ENCODE measurements at regions not wholly inside any gene's neighbourhood (a gene's known extent, or its start where the extent isn't known, plus 50 kb on each side); places are given as distances from the start of the nearest gene placed in this dataset.

GRCh38 chr10:6348096-6348874 is 145.6 kb downstream of the PFKFB3 start:
- intact Hi-C loops (cut with DNase I; ENCODE audit: low total_unique reads) (no loop called here), in situ Hi-C loops (cut with MboI; ENCODE audit: low sequenced_read_pairs in 4 of 4) (no loop called here)
- Histone ChIP-seq H3K27ac (peak overlapping the region in 2 of 4 donors; percentile 20 to 22), H3K4me3 (peak overlapping the region in 3 of 4 donors; percentile 10 to 34 (median 17)), H3K9me3 (no peaks in the 10 kb centered on the region), H3K4me1 (peaks cover 9 to 16% of the 10 kb centered on the region in 2 donors), H3K36me3 (no peaks in the 10 kb centered on the region), H3K27me3 (no peaks in the 10 kb centered on the region)
- TF ChIP-seq, protein P1, sequence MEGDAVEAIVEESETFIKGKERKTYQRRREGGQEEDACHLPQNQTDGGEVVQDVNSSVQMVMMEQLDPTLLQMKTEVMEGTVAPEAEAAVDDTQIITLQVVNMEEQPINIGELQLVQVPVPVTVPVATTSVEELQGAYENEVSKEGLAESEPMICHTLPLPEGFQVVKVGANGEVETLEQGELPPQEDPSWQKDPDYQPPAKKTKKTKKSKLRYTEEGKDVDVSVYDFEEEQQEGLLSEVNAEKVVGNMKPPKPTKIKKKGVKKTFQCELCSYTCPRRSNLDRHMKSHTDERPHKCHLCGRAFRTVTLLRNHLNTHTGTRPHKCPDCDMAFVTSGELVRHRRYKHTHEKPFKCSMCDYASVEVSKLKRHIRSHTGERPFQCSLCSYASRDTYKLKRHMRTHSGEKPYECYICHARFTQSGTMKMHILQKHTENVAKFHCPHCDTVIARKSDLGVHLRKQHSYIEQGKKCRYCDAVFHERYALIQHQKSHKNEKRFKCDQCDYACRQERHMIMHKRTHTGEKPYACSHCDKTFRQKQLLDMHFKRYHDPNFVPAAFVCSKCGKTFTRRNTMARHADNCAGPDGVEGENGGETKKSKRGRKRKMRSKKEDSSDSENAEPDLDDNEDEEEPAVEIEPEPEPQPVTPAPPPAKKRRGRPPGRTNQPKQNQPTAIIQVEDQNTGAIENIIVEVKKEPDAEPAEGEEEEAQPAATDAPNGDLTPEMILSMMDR (IDR thresholded peaks at IDR 0.05 in 4 of 5, conservative IDR thresholded peaks at IDR 0.05 in 1 of 5) = no peak
- TF ChIP-seq POLR2A (IDR thresholded peaks at IDR 0.05) = no peak
- ATAC-seq (peak; percentile 61 to 88), DNase-seq (peak; percentile 22 to 64)

DNA sequence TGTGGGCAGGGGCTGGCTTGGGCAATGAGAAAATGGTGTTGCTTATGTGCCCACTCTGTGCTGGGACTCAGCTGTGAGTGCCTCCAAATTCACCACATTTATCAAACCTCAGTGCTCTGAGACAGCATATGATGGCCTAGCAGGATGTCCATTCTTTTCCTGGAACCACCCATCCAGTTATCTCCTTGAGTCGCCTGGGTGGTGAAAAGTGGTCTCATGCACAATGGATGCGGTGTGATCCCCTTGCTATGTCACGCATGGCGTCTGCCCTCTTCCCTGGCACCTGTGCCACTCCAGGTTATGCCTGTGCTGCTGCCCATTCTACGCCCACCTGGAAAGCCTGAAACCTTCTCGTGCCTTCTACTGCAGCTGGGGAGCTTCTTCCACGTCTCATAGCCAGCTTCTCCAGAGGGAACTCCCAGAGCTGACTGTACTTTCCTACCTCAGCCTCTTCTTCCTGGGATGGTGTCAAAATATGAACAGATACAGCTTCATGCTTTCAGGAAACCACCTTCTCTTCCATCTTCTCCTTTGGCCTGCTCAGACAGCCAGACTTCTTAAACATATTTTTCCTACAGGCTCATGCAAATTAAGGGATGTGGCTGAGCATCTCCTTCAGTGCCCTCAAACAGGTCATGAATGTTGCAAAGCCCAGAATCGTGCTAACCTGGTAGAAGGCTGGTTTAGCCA is 147.3 kb downstream of the PFKFB3 start:
- Histone ChIP-seq H3K4me1 (peaks cover 9 to 16% of the 10 kb centered on the region in 2 donors), H3K27me3 (no peaks in the 10 kb centered on the region), H3K4me3 (no peak overlapping the region), H3K36me3 (no peaks in the 10 kb centered on the region), H3K27ac (no peak overlapping the region), H3K9me3 (no peaks in the 10 kb centered on the region)
- ATAC-seq (no peak), DNase-seq (no peak)
- in situ Hi-C loops (cut with MboI; ENCODE audit: low sequenced_read_pairs in 4 of 4) = no loop called here
- TF ChIP-seq POLR2A (IDR thresholded peaks at IDR 0.05) = no peak
- TF ChIP-seq, protein P1 (IDR thresholded peaks at IDR 0.05 in 4 of 5, conservative IDR thresholded peaks at IDR 0.05 in 1 of 5) = no peak
- intact Hi-C loops (cut with DNase I; ENCODE audit: low total_unique reads) = no loop called here

GRCh38 chr10:6350609-6351008 is 147.9 kb downstream of the PFKFB3 start:
- Histone ChIP-seq H3K4me3 (no peak overlapping the region), H3K36me3 (no peaks in the 10 kb centered on the region), H3K27me3 (no peaks in the 10 kb centered on the region), H3K9me3 (no peaks in the 10 kb centered on the region), H3K4me1 (peaks cover 9 to 16% of the 10 kb centered on the region in 2 donors), H3K27ac (no peak overlapping the region)
- intact Hi-C loops (cut with DNase I; ENCODE audit: low total_unique reads) = no loop called here
- DNase-seq (no peak), ATAC-seq (no peak)
- in situ Hi-C loops (cut with MboI; ENCODE audit: low sequenced_read_pairs in 4 of 4) = no loop called here
- TF ChIP-seq, protein P1 (IDR thresholded peaks at IDR 0.05 in 4 of 5, conservative IDR thresholded peaks at IDR 0.05 in 1 of 5) = no peak
- no peak for TF ChIP-seq POLR2A (IDR thresholded peaks at IDR 0.05)

- peaks cover 9 to 16% of the 10 kb centered on the region in 2 donors for H3K4me1 ChIP-seq
- H3K36me3 ChIP-seq = no peaks in the 10 kb centered on the region
- H3K4me3 ChIP-seq = no peak overlapping the region
- intact Hi-C loops (cut with DNase I; ENCODE audit: low total_unique reads) = no loop called here
- DNase-seq (no peak), ATAC-seq (no peak)
- H3K27ac ChIP-seq = no peak overlapping the region
- no peak for TF ChIP-seq POLR2A (IDR thresholded peaks at IDR 0.05)
- TF ChIP-seq, protein P1 (IDR thresholded peaks at IDR 0.05 in 4 of 5, conservative IDR thresholded peaks at IDR 0.05 in 1 of 5) = no peak
- in situ Hi-C loops (cut with MboI; ENCODE audit: low sequenced_read_pairs in 4 of 4) = no loop called here
- H3K27me3 ChIP-seq = no peaks in the 10 kb centered on the region
- H3K9me3 ChIP-seq = peaks cover 0 to 2% (median 0%) of the 10 kb centered on the region in 3 donors
Observed at GRCh38 chr10:6351495-6351894, 148.8 kb downstream of the PFKFB3 start.

Data from gastrocnemius medialis (tissue), 4 donors.